AML-193 (cell line): ENCODE measurements at regions not wholly inside any gene's neighbourhood (a gene's known extent, or its start where the extent isn't known, plus 50 kb on each side); places are given as distances from the start of the nearest gene placed in this dataset.
A peak's percentile ranks its signal among the peaks of the same experiment; 100 is the strongest.
"Not testable (repeated sequence)": the region's sequence is repeated elsewhere in the genome, so short reads cannot be mapped to it uniquely, and the experiment has no call there.

ENCODE experiments used
- DNase-seq, 2 experiments: peaks; one replicate each; lab custom pipeline; 2025; lab: John Stamatoyannopoulos, UW

- peak; percentile 100 for DNase-seq
Measured at GRCh38 chr3:177338697-177339219, 141.5 kb upstream of the TBL1XR1 start.

GRCh38 chr3:177339220-177339703 is 142.0 kb upstream of the TBL1XR1 start:
- DNase-seq = peak; percentile 88

- no peak for DNase-seq
Measured at GRCh38 chr3:177340243-177340830, 143.1 kb upstream of the TBL1XR1 start.

- no peak for DNase-seq
Measured at GRCh38 chr3:177341736-177342419, 144.6 kb upstream of the TBL1XR1 start.

GRCh38 chr3:177343122-177343625 is 145.9 kb upstream of the TBL1XR1 start:
- no peak for DNase-seq

- DNase-seq = peak; percentile 97 to 98
Measured at GRCh38 chr3:177345049-177345972, 148.0 kb upstream of the TBL1XR1 start.

GRCh38 chr3:177345973-177346503 is 148.8 kb upstream of the TBL1XR1 start:
- peak in 1 of 2 experiments; percentile 53 for DNase-seq

- DNase-seq = no peak
Measured at GRCh38 chr3:177346878-177347277, 149.6 kb upstream of the TBL1XR1 start.

- no peak for DNase-seq
Measured at GRCh38 chr3:177347611-177348010, 150.3 kb upstream of the TBL1XR1 start.

GRCh38 chr3:177348974-177349373 is 151.7 kb upstream of the TBL1XR1 start:
- DNase-seq = no peak

- DNase-seq = no peak
Measured at GRCh38 chr3:177349384-177349783, 152.1 kb upstream of the TBL1XR1 start.

- DNase-seq = no peak
Measured at GRCh38 chr3:177350121-177350520, 152.8 kb upstream of the TBL1XR1 start.

- no peak for DNase-seq
Measured at GRCh38 chr3:177351206-177351605, 153.9 kb upstream of the TBL1XR1 start.

GRCh38 chr3:177351757-177352158 is 154.5 kb upstream of the TBL1XR1 start:
- DNase-seq = no peak

- no peak for DNase-seq
Measured at GRCh38 chr3:177352424-177352823, 155.1 kb upstream of the TBL1XR1 start.

GRCh38 chr3:177353140-177353539 is 155.9 kb upstream of the TBL1XR1 start:
- DNase-seq = peak; percentile 21 to 40

- not testable (repeated sequence) for DNase-seq
Measured at GRCh38 chr3:177353879-177354278, 156.6 kb upstream of the TBL1XR1 start.

- DNase-seq = no peak
Measured at GRCh38 chr3:177354466-177354865, 157.2 kb upstream of the TBL1XR1 start.

GRCh38 chr3:177356113-177356512 is 158.8 kb upstream of the TBL1XR1 start:
- DNase-seq = no peak

GRCh38 chr3:177356952-177357351 is 159.7 kb upstream of the TBL1XR1 start:
- DNase-seq = no peak

- DNase-seq = peak; percentile 87 to 92
Measured at GRCh38 chr3:177357352-177358090, 160.2 kb upstream of the TBL1XR1 start.
